Fibroblast of upper back skin (primary cell): ENCODE measurements at regions not wholly inside any gene's neighbourhood (a gene's known extent, or its start where the extent isn't known, plus 50 kb on each side); places are given as distances from the start of the nearest gene placed in this dataset.

Experiments used
- DNase-seq: peaks from one replicate; pipeline ENCODE4 v3.0.0-alpha.2; 2013

GRCh38 chr20:16801919-16802651 lies 53.9 kb downstream of the OTOR start:
- DNase-seq = peak; percentile 53

- no peak for DNase-seq
Measured at GRCh38 chr20:16802652-16802935, 54.4 kb downstream of the OTOR start.

GRCh38 chr20:16803965-16804792 lies 56.0 kb downstream of the OTOR start:
- DNase-seq = peak; percentile 60

GRCh38 chr20:16804793-16805187 lies 56.6 kb downstream of the OTOR start:
- no peak for DNase-seq

- DNase-seq = no peak
Measured at GRCh38 chr20:16806061-16806460, 57.9 kb downstream of the OTOR start.

DNA sequence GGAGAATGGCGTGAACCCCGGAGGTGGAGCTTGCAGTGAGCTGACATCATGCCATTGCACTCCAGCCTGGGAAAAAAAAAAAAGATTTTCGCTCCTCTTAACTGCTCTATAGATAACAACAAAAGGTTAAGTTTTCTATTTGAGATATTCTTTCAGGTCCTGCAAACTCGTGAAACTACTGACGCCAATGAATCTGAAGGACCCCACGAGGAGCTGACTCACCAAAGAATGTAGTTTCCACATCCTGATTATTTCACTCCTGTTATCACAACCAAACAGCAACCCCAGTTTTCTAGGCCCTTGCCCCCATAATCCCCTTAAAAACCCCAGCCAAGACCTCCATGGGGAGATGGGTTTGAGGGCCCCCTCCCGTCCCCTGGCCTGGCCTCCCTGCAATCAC lies 58.7 kb downstream of the OTOR start:
- DNase-seq = peak; percentile 49

DNA sequence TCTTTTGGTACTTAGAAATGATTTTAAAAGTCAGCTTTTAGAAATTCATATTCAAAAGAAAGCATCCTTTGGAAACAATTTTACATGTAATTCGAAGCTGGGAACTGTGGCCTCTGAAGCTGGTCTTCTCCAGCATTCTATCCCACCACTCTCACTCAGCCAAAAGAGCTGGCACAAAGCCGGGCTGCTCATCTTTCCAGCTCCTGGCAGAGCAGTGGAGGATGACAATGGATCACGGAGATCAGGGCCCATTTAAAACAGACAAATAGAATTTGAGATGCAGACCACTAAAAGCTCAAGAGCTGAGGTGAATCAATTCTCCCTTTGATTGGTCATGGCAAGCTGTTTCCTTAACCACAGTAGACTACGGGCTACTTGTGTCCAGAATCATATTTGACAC lies 60.6 kb downstream of the OTOR start:
- no peak for DNase-seq

DNA sequence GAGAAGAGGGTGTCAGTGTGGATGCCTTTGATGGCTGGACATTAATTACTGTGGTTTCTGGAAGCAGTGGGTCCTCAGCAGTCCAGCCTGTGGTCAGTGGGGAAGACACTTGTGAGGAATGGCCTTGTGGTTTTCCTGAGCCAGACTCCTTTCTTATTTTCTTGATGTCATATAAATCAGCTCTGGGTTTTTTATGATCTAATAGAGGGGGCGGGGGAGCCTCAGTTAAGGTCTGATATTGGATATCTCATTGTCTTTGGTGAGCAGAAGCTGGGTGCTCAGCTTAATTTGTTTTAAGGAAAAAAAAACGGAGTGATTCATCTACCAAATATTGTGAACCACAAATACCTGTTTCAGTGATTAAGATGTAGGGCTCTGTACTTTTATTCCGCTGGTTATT lies 62.1 kb downstream of the OTOR start:
- DNase-seq = peak; percentile 55

DNA sequence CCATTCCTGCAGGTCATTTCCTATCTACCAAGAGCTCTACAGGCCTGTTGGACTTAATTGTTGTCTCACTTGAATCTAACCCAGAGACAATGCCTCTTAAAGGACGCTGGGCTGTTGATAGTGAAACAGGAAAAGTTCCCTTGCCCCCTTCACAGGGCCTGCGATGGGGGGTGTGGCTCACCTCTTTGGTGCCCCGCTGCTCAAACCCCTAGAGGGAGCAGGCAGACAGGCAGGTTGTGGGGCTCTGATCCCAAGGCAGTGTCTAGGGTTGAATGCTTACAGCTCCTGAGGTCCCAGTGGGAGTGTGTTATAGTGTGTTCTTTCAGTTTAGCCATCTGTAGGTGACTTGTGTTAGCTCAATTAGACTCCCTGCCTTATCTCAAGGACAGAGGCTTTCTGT lies 68.0 kb downstream of the OTOR start:
- no peak for DNase-seq

DNA sequence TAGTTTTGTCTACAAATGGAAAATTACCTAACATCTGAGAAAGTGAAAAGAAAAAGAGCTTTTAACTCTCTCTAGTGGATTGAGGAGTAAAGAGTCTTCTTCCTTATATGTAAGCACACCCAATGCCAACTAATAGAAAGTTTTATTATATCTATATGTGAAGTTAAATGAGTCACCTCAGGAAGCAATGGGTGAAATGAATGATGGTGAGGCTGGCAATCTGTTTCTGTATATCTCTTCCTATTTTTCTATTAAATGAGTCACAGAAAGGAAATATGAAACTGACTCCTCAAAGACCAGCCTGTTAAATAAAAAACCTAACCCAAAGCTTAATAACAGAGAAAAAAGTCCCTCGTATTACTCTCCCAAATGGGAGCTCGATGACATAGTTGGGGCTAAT lies 71.3 kb downstream of the OTOR start:
- DNase-seq = no peak

- peak; percentile 43 for DNase-seq
Measured at GRCh38 chr20:16821211-16822089, 73.3 kb downstream of the OTOR start.

DNA sequence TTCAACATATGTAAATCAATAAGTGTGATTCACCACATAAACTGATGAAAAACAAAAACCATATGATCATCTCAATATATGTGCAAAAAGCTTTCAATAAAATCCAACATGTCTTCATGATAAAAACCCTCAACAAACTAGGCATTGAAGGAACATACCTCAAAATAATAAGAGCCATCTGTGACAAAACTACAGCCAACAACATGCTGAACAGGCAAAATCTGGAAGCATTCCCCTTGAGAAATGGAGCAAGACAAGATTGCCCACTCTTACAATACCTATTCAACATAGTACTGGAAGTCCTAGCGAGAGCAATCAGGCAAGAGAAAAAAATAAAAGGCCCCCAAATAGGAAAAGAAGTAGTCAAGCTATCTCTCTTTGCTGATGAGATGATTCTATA lies 76.5 kb downstream of the OTOR start:
- DNase-seq = no peak

- peak; percentile 15 for DNase-seq
Measured at GRCh38 chr20:16828666-16829305, 80.6 kb downstream of the OTOR start.

GRCh38 chr20:16835690-16836089 lies 87.5 kb downstream of the OTOR start:
- DNase-seq = peak; percentile 76

DNA sequence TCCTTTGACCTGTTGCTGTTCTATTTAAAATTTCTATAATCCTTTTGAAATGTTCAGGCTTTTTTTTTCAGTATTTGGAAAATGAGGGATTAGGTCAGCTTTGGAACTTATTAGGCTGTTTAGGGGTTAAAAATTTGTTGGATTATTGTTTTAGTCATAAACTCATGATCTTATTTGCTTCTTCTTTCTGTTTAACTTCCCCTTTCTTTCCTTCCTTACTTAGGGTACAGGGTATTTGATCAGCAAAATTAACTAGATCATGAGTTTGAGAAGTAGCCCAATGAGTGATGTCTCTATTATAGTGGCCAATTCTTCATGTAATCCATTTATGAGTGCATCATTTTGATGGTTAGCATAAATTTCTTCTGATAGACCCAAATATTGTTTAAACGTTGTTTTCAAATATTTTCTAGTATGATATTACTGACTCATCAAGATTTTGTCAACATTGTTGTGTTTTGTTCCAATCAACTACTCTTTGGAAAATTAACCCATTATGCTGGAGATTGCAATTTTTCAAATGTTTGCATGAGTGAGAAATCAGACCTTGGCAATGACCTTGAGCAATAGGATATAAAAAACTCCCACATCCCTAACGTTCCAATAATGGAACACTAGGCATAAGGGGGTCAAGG lies 94.4 kb downstream of the OTOR start:
- no peak for DNase-seq

GRCh38 chr20:16844406-16844805 lies 96.2 kb downstream of the OTOR start:
- no peak for DNase-seq

- DNase-seq = peak; percentile 85
Measured at GRCh38 chr20:16846006-16846405, 97.8 kb downstream of the OTOR start.

DNA sequence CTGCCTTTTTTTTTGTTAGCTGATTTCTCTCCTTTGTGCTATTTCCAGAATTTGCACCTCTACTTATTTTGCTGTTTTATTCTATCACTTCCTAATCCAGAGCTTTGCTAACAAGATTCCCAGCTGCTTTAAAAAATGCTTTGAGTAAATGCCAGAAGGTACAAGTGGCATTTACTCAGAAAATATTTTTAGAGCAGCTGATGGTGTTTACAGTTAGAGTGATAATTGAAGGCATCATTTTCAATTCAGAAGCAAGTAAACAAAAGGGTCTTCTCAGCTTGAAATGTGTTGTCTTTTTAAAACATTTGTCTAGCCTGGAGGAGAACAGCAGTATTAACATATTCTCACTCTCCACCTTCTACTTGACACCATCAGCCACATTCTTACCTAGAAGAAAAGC lies 99.9 kb downstream of the OTOR start:
- DNase-seq = no peak

DNA sequence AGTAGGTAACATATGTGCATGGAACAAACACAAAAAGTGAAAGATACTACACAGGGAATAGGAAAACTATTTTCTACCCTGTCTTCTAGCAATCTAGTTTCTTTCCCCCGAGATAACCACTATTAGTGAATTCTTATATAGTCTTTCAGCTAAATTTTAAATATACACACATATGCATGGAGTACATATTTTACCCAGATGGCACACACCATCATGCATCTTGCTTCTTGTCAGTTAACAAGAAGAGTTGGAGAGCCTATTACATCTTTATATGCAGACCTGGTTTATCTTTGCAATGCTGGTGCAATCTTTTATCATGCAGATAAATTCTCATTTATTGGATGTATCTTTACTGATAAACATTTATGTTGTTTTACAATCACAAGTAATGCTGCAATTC lies 100.4 kb downstream of the OTOR start:
- DNase-seq = no peak

DNA sequence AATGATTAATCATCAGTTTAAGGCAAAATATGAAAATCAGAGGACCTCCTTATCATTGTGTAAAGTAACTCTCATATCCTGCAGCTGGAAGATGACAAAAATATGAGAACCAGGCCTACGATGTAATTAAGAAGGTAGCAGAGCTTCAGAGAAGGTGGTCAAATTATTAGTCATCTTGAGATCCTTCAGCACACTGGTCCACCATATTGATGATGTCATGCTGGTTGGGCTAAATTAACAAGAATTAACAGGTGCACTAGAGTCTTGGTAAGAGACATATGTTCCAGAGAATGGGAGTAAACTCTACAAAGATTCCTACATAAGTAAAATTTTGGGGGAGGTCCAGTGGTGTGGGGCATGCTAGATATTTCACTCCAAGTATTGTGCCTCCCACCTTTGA lies 112.8 kb downstream of the OTOR start:
- DNase-seq = no peak

DNA sequence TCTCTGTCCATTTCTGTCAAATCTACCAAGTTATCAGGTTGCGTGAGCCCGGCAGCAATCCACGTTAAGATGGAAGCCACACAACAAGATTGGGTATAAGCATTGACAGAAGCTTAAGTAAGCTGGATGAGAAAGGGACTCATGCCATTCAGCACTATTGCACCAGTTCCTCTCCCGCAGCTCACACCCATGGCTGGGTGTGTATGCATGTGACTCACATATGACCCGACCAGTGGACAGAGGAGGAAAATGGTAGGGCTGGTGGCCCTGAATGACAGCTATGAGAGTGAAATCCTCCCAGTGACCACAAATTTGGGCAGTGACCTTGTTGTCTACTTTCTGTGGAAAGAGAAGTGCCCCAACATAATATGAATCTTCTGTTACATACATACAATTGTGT lies 113.5 kb downstream of the OTOR start:
- DNase-seq = no peak

DNA sequence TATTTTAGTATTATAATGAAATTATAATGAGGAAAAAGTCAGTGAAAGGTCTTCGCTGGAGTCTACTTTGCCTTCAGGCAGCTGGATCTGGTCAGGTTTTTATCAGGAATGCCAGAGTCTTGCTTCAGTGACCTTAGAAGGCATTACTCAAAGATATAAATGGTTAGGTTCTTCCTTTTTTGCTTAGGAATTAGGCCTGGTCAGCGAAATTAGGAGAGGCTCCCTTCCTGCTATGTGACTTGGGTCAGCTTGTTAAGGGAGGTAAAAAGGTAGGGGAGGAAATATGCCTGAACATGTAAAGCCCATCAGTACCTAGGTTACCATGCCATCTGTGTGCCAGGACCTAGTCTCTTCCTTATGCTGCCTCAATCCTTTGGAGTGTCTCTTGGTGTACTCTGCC lies 115.1 kb downstream of the OTOR start:
- no peak for DNase-seq

GRCh38 chr20:16864069-16864468 lies 115.9 kb downstream of the OTOR start:
- peak; percentile 10 for DNase-seq
